AG04450 (cell line): ENCODE measurements at regions not wholly inside any gene's neighbourhood (a gene's known extent, or its start where the extent isn't known, plus 50 kb on each side); places are given as distances from the start of the nearest gene placed in this dataset.

Experiments used
- CTCF ChIA-PET: fragments of 300-600, 350-600 bp; formaldehyde crosslinking; extraction: SDS; loops from one replicate; lab custom pipeline; 2022; ENCODE audit warnings: antibody characterized with exemption, inconsistent platforms; lab: Charles Lee
- POLR2A ChIA-PET: fragments of 350-600 bp; formaldehyde crosslinking; extraction: SDS; loops from one replicate; lab custom pipeline; 2021; ENCODE audit warnings: antibody characterized with exemption, inconsistent platforms; lab: Yijun Ruan, JAX
- DNase-seq: peaks from one replicate; pipeline ENCODE4 v3.0.0-alpha.2; 2011; ENCODE audit warnings: low read depth, low spot score
- H3K27ac ChIP-seq: one replicate; pipeline ENCODE4 v1.5.1; 2012; ENCODE audit warnings: low read depth, low read length, control low read depth
- H3K27me3 ChIP-seq: one replicate; pipeline ENCODE4 v1.6.0; 2012; ENCODE audit warnings: low read length; ENCODE audit not compliant: control insufficient read depth, insufficient read depth
- H3K4me3 ChIP-seq: 2 replicates; pipeline ENCODE4 v1.5.1; 2011; ENCODE audit warnings: mild to moderate bottlenecking, low read depth, low read length, control low read depth
- H3K9me3 ChIP-seq: 2 replicates; pipeline ENCODE4 v1.5.1; 2012; ENCODE audit warnings: low read length; ENCODE audit not compliant: control insufficient read depth, insufficient read depth
- TF ChIP-seq, protein P1 (sequence below): IDR thresholded peaks from 2 replicates; pipeline ENCODE4 v1.5.1; 2011; ENCODE audit warnings: low read depth, low read length, control low read depth, inconsistent platforms

DNA sequence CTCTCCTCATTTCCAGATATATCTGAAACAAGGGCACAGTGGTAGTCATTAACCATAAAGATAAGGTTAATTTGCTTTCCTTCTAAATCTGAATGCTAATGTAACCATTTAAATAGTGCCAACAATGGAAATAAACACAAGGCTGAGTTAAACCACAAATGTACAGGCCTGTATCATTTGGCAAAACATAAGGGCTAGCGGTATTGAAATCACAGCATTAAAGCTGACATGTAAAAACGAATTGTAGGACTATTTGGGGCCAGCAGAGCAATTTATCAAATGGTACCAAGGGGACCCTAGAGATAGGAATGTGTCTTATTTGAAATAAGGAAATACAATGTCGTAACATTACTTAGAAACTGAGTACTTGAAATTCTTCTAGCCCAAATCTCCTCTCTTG is 247.5 kb upstream of the RPS23 start:
- POLR2A ChIA-PET: no interaction called here
- no peaks in the 10 kb centered on the region for H3K27me3 ChIP-seq
- TF ChIP-seq, protein P1, sequence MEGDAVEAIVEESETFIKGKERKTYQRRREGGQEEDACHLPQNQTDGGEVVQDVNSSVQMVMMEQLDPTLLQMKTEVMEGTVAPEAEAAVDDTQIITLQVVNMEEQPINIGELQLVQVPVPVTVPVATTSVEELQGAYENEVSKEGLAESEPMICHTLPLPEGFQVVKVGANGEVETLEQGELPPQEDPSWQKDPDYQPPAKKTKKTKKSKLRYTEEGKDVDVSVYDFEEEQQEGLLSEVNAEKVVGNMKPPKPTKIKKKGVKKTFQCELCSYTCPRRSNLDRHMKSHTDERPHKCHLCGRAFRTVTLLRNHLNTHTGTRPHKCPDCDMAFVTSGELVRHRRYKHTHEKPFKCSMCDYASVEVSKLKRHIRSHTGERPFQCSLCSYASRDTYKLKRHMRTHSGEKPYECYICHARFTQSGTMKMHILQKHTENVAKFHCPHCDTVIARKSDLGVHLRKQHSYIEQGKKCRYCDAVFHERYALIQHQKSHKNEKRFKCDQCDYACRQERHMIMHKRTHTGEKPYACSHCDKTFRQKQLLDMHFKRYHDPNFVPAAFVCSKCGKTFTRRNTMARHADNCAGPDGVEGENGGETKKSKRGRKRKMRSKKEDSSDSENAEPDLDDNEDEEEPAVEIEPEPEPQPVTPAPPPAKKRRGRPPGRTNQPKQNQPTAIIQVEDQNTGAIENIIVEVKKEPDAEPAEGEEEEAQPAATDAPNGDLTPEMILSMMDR: no peak
- no peaks in the 10 kb centered on the region for H3K9me3 ChIP-seq
- no peak overlapping the region for H3K4me3 ChIP-seq
- no peak overlapping the region for H3K27ac ChIP-seq
- DNase-seq: no peak
- CTCF ChIA-PET: no interaction called here

DNA sequence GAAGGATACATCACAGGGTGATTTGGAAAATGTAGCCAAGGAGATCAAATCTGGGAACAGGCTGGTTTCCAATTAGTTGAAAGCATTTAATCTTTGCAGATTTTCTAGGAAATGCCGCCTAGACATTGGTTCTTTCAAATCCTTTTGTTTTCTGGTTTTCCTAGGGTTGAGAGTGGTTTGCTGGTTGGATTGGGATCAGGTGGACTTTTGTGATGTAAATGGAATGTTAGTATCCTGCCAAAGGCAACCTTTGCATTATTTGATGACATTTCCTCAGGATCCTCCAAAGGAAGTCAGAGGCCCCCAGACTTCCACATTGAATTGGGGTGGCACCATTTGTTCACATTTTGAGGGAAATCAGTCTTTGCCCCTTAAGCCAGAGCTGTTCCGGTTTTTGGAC is 245.5 kb upstream of the RPS23 start:
- Histone ChIP-seq H3K4me3 (no peak overlapping the region), H3K27ac (no peak overlapping the region), H3K27me3 (no peaks in the 10 kb centered on the region), H3K9me3 (no peaks in the 10 kb centered on the region)
- ChIA-PET CTCF (no interaction called here), POLR2A (no interaction called here)
- DNase-seq: no peak
- TF ChIP-seq, protein P1: no peak

- CTCF ChIA-PET: no interaction called here
- POLR2A ChIA-PET: no interaction called here
- TF ChIP-seq, protein P1: no peak
- Histone ChIP-seq H3K4me3 (no peak overlapping the region), H3K27ac (no peak overlapping the region), H3K27me3 (no peaks in the 10 kb centered on the region), H3K9me3 (no peaks in the 10 kb centered on the region)
- DNase-seq: no peak
Observed at GRCh38 chr5:82522897-82523296, 244.7 kb upstream of the RPS23 start.

GRCh38 chr5:82521431-82522051 is 243.4 kb upstream of the RPS23 start:
- DNase-seq: no peak
- Histone ChIP-seq H3K9me3 (no peaks in the 10 kb centered on the region), H3K27ac (no peak overlapping the region)

GRCh38 chr5:82519558-82519957 is 241.4 kb upstream of the RPS23 start:
- TF ChIP-seq, protein P1: no peak
- no peaks in the 10 kb centered on the region for H3K9me3 ChIP-seq
- DNase-seq: no peak
- ChIA-PET POLR2A (no interaction called here), CTCF (no interaction called here)
- no peak overlapping the region for H3K27ac ChIP-seq
- H3K4me3 ChIP-seq: no peak overlapping the region
- peaks cover 3% of the 10 kb centered on the region for H3K27me3 ChIP-seq

More at GRCh38 chr5:82521431-82522051, 243.4 kb upstream of the RPS23 start:
- TF ChIP-seq, protein P1: no peak
- POLR2A ChIA-PET: no interaction called here
- no peak overlapping the region for H3K4me3 ChIP-seq
- CTCF ChIA-PET: no interaction called here
- H3K27me3 ChIP-seq: peaks cover 3% of the 10 kb centered on the region
